Activated T-cell treated with anti-CD3 and anti-CD28 coated beads, Interleukin-2, amount 50 U/mL, for 4 hours (primary cell): ENCODE measurements at regions not wholly inside any gene's neighbourhood (a gene's known extent, or its start where the extent isn't known, plus 50 kb on each side); places are given as distances from the start of the nearest gene placed in this dataset.

Experiments
- ATAC-seq, 2 donors: fragments of 200-7000 bp; cut with Tn5 transposase; one replicate each; pipeline ENCODE4 v1.10.0; 2021
- DNase-seq: peaks from one replicate; pipeline ENCODE4 v3.0.0-alpha.2; 2020
- H3K27me3 Mint-ChIP-seq: one replicate; pipeline ENCODE4 v1.8.0; 2021; ENCODE audit warnings: low read depth, mixed read lengths
- H3K36me3 Mint-ChIP-seq: one replicate; pipeline ENCODE4 v1.8.0; 2022; ENCODE audit warnings: mixed read lengths; ENCODE audit not compliant: insufficient read depth
- H3K4me1 Mint-ChIP-seq: one replicate; pipeline ENCODE4 v1.8.0; 2021; ENCODE audit warnings: low read depth, mixed read lengths
- H3K4me3 Mint-ChIP-seq: one replicate; pipeline ENCODE4 v1.8.0; 2021; ENCODE audit warnings: mild to moderate bottlenecking, moderate library complexity, mixed read lengths
- H3K9me3 Mint-ChIP-seq: one replicate; pipeline ENCODE4 v1.8.0; 2021; ENCODE audit warnings: mixed read lengths

- H3K4me1 Mint-ChIP-seq = peaks cover 9% of the 10 kb centered on the region
- ATAC-seq (peak; percentile 41 to 59), DNase-seq (no peak)
- H3K4me3 Mint-ChIP-seq = no peak overlapping the region
- no peaks in the 10 kb centered on the region for H3K9me3 Mint-ChIP-seq
- H3K27me3 Mint-ChIP-seq = no peaks in the 10 kb centered on the region
- H3K36me3 Mint-ChIP-seq = no peaks in the 10 kb centered on the region
Measured at GRCh38 chr3:59527493-59527892, 477.7 kb upstream of the CFAP20DC start.

GRCh38 chr3:59526999-59527398 lies 477.2 kb upstream of the CFAP20DC start:
- H3K27me3 Mint-ChIP-seq = no peaks in the 10 kb centered on the region
- peaks cover 9% of the 10 kb centered on the region for H3K4me1 Mint-ChIP-seq
- ATAC-seq = peak; percentile 89 to 94
- H3K36me3 Mint-ChIP-seq = no peaks in the 10 kb centered on the region
- H3K4me3 Mint-ChIP-seq = no peak overlapping the region
- no peak for DNase-seq
- H3K9me3 Mint-ChIP-seq = no peaks in the 10 kb centered on the region

- H3K4me3 Mint-ChIP-seq = no peak overlapping the region
- no peaks in the 10 kb centered on the region for H3K27me3 Mint-ChIP-seq
- H3K36me3 Mint-ChIP-seq = no peaks in the 10 kb centered on the region
- ATAC-seq (no peak), DNase-seq (no peak)
- no peaks in the 10 kb centered on the region for H3K9me3 Mint-ChIP-seq
- peaks cover 8% of the 10 kb centered on the region for H3K4me1 Mint-ChIP-seq
Measured at GRCh38 chr3:59522550-59522949, 472.7 kb upstream of the CFAP20DC start.

GRCh38 chr3:59519094-59519493 lies 469.3 kb upstream of the CFAP20DC start:
- Mint-ChIP-seq H3K27me3 (no peaks in the 10 kb centered on the region), H3K9me3 (no peaks in the 10 kb centered on the region), H3K36me3 (no peaks in the 10 kb centered on the region), H3K4me1 (no peaks in the 10 kb centered on the region), H3K4me3 (no peak overlapping the region)
- DNase-seq (no peak), ATAC-seq (no peak)

GRCh38 chr3:59518283-59519055 lies 468.6 kb upstream of the CFAP20DC start:
- H3K9me3 Mint-ChIP-seq = no peaks in the 10 kb centered on the region
- ATAC-seq = no peak

GRCh38 chr3:59517388-59517787 lies 467.6 kb upstream of the CFAP20DC start:
- no peak overlapping the region for H3K4me3 Mint-ChIP-seq
- H3K9me3 Mint-ChIP-seq = no peaks in the 10 kb centered on the region
- DNase-seq (no peak), ATAC-seq (no peak)
- no peaks in the 10 kb centered on the region for H3K36me3 Mint-ChIP-seq
- H3K4me1 Mint-ChIP-seq = no peaks in the 10 kb centered on the region
- no peaks in the 10 kb centered on the region for H3K27me3 Mint-ChIP-seq

More at GRCh38 chr3:59518283-59519055, 468.6 kb upstream of the CFAP20DC start:
- no peaks in the 10 kb centered on the region for H3K27me3 Mint-ChIP-seq
- no peak for DNase-seq
- H3K4me3 Mint-ChIP-seq = no peak overlapping the region
- no peaks in the 10 kb centered on the region for H3K4me1 Mint-ChIP-seq
- H3K36me3 Mint-ChIP-seq = no peaks in the 10 kb centered on the region

GRCh38 chr3:59515966-59516365 lies 466.1 kb upstream of the CFAP20DC start:
- DNase-seq (no peak), ATAC-seq (no peak)
- Mint-ChIP-seq H3K27me3 (no peaks in the 10 kb centered on the region), H3K36me3 (no peaks in the 10 kb centered on the region), H3K4me1 (no peaks in the 10 kb centered on the region), H3K9me3 (no peaks in the 10 kb centered on the region), H3K4me3 (no peak overlapping the region)

- no peaks in the 10 kb centered on the region for H3K4me1 Mint-ChIP-seq
- DNase-seq (no peak), ATAC-seq (peak in 1 of 2 donors; percentile 32)
- H3K9me3 Mint-ChIP-seq = no peaks in the 10 kb centered on the region
- no peaks in the 10 kb centered on the region for H3K36me3 Mint-ChIP-seq
- no peak overlapping the region for H3K4me3 Mint-ChIP-seq
- H3K27me3 Mint-ChIP-seq = no peaks in the 10 kb centered on the region
Measured at GRCh38 chr3:59514865-59515482, 465.1 kb upstream of the CFAP20DC start.

GRCh38 chr3:59513570-59513969 lies 463.7 kb upstream of the CFAP20DC start:
- no peak for DNase-seq
- Mint-ChIP-seq H3K27me3 (peaks cover 3% of the 10 kb centered on the region), H3K4me3 (no peak overlapping the region), H3K4me1 (no peaks in the 10 kb centered on the region), H3K9me3 (no peaks in the 10 kb centered on the region), H3K36me3 (no peaks in the 10 kb centered on the region)
- ATAC-seq = no peak

GRCh38 chr3:59512066-59512465 lies 462.2 kb upstream of the CFAP20DC start:
- no peaks in the 10 kb centered on the region for H3K36me3 Mint-ChIP-seq

GRCh38 chr3:59510576-59510975 lies 460.8 kb upstream of the CFAP20DC start:
- no peak for DNase-seq
- Mint-ChIP-seq H3K4me3 (no peak overlapping the region), H3K9me3 (no peaks in the 10 kb centered on the region), H3K36me3 (no peaks in the 10 kb centered on the region), H3K27me3 (peaks cover 3% of the 10 kb centered on the region), H3K4me1 (no peaks in the 10 kb centered on the region)
- no peak for ATAC-seq

More at GRCh38 chr3:59512066-59512465, 462.2 kb upstream of the CFAP20DC start:
- Mint-ChIP-seq H3K27me3 (peaks cover 3% of the 10 kb centered on the region), H3K9me3 (no peaks in the 10 kb centered on the region), H3K4me1 (no peaks in the 10 kb centered on the region), H3K4me3 (no peak overlapping the region)
- ATAC-seq = peak; percentile 77 to 81
- no peak for DNase-seq

- H3K4me1 Mint-ChIP-seq = peaks cover 4% of the 10 kb centered on the region
- peaks cover 3% of the 10 kb centered on the region for H3K27me3 Mint-ChIP-seq
- no peak for ATAC-seq
- no peak overlapping the region for H3K4me3 Mint-ChIP-seq
- H3K36me3 Mint-ChIP-seq = no peaks in the 10 kb centered on the region
- no peak for DNase-seq
- H3K9me3 Mint-ChIP-seq = no peaks in the 10 kb centered on the region
Measured at GRCh38 chr3:59508273-59508672, 458.4 kb upstream of the CFAP20DC start.

- no peak overlapping the region for H3K4me3 Mint-ChIP-seq
- H3K36me3 Mint-ChIP-seq = no peaks in the 10 kb centered on the region
- H3K9me3 Mint-ChIP-seq = no peaks in the 10 kb centered on the region
- ATAC-seq = no peak
- peaks cover 3% of the 10 kb centered on the region for H3K27me3 Mint-ChIP-seq
- no peak for DNase-seq
- H3K4me1 Mint-ChIP-seq = peaks cover 13% of the 10 kb centered on the region
Measured at GRCh38 chr3:59506191-59506590, 456.4 kb upstream of the CFAP20DC start.

GRCh38 chr3:59503441-59503840 lies 453.6 kb upstream of the CFAP20DC start:
- no peak overlapping the region for H3K4me3 Mint-ChIP-seq
- DNase-seq (no peak), ATAC-seq (no peak)
- H3K36me3 Mint-ChIP-seq = no peaks in the 10 kb centered on the region
- no peaks in the 10 kb centered on the region for H3K9me3 Mint-ChIP-seq
- no peaks in the 10 kb centered on the region for H3K27me3 Mint-ChIP-seq
- H3K4me1 Mint-ChIP-seq = peaks cover 13% of the 10 kb centered on the region

GRCh38 chr3:59502806-59503205 lies 453.0 kb upstream of the CFAP20DC start:
- Mint-ChIP-seq H3K9me3 (no peaks in the 10 kb centered on the region), H3K4me3 (no peak overlapping the region)
- peak; percentile 96 to 99 for ATAC-seq

More at GRCh38 chr3:59502806-59503205, 453.0 kb upstream of the CFAP20DC start:
- H3K27me3 Mint-ChIP-seq = no peaks in the 10 kb centered on the region
- no peaks in the 10 kb centered on the region for H3K36me3 Mint-ChIP-seq
- peak; percentile 5 for DNase-seq
- peaks cover 13% of the 10 kb centered on the region for H3K4me1 Mint-ChIP-seq
